GM21723 (cell line): ENCODE measurements at regions not wholly inside any gene's neighbourhood (a gene's known extent, or its start where the extent isn't known, plus 50 kb on each side); places are given as distances from the start of the nearest gene placed in this dataset.
"Not testable (repeated sequence)": the region's sequence is repeated elsewhere in the genome, so short reads cannot be mapped to it uniquely, and the experiment has no call there.

Experiments
- ATAC-seq: cut with Tn5 transposase; IDR thresholded peaks from one replicate; pipeline ENCODE4 v1.9.1; 2021; ENCODE audit warnings: mild to moderate bottlenecking, moderate library complexity; ENCODE audit not compliant: unreplicated experiment

- ATAC-seq = not testable (repeated sequence)
Observed at GRCh38 chr16:21514474-21514840, 84.9 kb upstream of the METTL9 start.

- ATAC-seq = not testable (repeated sequence)
Observed at GRCh38 chr16:21516705-21517040, 82.7 kb upstream of the METTL9 start.

DNA sequence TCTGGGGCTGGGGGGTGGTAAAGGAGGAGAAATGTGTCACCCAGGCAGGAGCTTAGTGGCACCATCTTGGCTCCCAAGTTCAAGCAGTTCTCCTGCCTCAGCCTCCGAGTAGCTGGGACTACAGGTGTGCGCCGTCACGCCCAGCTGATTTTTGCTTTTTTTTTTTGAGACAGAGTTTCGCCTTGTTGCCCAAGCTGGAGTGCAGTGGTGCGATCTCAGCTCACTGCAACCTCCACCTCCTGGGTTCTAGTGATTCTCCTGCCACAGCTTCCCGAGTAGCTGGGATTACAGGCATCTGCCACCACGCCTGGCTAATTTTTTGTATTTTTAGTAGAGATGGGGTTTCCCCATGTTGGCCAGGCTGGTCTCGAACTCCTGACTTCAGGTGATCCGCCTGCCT, 82.1 kb upstream of the METTL9 start:
- peak; percentile 22 for ATAC-seq

DNA sequence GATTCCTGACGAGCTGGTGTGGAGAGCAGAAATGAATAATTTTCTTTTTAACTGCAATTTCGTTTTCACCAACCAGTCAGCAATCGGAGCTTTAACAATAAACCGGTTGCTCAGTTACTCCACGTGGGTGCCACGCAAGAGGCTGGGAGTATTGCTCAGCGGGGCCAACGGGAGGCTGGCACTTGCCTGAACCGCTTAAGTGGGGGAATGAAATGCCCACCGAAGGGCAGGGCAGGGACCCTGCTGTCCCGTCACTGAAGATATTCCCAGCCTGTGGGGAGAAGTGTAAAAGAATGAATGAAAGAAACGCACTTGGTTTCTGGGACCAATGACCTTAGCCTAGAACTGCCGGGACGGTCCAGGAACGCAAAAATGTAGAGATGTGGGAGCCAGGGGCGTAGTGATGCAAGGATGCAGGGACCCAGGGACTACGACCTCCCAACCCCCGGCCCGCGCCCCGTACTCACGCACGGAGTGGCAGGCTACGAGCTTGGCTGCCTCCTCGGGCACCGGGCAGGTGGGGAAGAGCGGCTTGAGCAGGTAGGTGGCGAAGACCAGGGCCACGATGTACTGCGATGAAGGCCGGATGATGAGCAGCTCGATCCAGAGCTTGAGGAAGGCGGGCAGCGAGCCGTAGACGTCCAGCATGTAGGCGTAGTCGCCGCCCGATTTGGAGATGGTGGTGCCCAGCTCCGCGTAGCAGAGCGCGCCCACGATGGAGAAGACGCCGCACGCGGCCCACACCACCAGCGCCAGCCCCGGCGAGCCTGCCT, 79.8 kb upstream of the METTL9 start:
- ATAC-seq = not testable (repeated sequence)

- ATAC-seq = peak; percentile 53
Observed at GRCh38 chr16:21520134-21521047, 79.0 kb upstream of the METTL9 start.

- ATAC-seq = not testable (repeated sequence)
Observed at GRCh38 chr16:21521048-21521389, 78.4 kb upstream of the METTL9 start.

- not testable (repeated sequence) for ATAC-seq
Observed at GRCh38 chr16:21521390-21522143, 77.8 kb upstream of the METTL9 start.

GRCh38 chr16:21522846-21523245, 76.5 kb upstream of the METTL9 start:
- not testable (repeated sequence) for ATAC-seq

DNA sequence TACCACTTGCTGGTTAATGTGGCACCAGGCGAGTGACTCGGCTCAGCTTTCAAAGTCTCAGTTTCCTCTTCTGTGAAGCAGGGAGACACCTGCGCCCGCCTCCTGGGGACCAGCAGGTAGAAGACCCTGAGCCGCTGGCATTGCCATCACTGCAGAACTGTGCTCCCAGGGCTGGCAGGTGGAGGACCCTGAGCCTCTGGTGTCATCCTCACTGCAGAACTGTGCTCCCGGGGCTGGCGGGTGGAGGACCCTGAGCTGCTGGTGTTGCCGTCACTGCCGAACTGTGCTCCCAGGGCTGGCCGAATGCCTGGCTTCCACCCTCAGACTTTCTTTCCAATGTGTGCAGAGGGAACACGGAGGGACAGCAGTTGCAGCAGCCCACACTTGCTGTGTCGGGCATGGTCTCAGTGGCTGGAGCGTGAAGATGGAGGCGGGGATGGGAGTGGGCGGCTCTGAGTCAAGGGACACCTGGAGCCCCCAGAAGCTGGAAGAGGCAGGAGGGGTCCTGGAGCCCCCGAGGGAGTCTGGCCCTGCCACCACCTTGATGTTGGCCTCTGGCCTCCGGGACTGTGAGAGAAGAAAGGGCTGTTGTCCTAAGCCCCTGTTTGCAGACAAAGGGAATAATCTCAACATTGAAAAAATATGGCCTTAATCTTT, 75.8 kb upstream of the METTL9 start:
- no peak for ATAC-seq

- ATAC-seq = no peak
Observed at GRCh38 chr16:21524068-21524751, 75.2 kb upstream of the METTL9 start.

- not testable (repeated sequence) for ATAC-seq
Observed at GRCh38 chr16:21524752-21525028, 74.7 kb upstream of the METTL9 start.

- not testable (repeated sequence) for ATAC-seq
Observed at GRCh38 chr16:21525029-21525895, 74.1 kb upstream of the METTL9 start.

DNA sequence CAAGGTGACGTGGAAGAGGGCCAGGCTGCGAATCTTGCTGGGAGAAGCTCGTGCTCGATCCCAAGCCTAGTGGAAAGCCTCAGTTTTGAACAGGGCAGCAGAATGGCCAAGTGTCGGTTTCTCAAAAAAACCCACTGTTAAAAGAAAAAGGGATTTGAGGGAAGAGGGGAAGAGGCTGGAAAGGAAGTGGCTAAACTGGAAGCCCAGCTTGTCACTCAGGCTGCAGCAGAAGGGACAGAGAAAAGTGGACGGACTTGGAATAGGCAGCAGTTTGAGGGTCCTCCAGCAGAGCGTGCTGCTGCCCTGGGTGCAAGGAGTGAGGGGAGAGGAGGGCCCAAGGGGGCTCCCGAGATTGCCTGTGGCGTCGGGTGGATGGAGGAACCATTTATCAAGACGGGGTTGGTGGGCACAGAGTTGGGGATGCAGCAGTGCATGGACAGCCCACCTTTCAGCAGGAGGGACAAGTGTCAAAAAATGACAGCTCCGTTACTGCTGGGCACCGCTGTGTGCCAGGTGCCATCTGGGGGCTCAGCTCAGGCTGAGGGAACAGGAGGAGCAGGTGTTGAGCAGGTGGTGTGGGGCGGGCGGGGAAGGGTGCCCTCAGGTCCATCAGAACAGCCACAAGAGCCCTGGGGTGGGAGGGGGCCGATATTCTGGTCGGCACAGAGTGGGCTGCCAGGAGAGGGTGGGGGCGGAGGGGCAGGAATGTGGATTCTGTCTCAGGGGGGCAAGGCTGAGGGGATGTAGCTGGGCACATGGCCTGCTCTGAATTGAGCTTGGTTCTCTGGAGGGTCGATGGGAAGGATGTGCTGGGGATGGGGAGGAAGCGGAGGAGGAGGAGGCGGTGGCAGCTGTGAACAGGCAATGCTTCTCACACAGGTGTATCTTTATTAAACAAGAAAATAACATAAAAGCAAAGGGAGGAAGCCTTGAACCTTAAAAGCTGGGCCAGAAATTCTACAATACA, 73.1 kb upstream of the METTL9 start:
- not testable (repeated sequence) for ATAC-seq

- ATAC-seq = no peak
Observed at GRCh38 chr16:21526923-21527807, 72.2 kb upstream of the METTL9 start.

DNA sequence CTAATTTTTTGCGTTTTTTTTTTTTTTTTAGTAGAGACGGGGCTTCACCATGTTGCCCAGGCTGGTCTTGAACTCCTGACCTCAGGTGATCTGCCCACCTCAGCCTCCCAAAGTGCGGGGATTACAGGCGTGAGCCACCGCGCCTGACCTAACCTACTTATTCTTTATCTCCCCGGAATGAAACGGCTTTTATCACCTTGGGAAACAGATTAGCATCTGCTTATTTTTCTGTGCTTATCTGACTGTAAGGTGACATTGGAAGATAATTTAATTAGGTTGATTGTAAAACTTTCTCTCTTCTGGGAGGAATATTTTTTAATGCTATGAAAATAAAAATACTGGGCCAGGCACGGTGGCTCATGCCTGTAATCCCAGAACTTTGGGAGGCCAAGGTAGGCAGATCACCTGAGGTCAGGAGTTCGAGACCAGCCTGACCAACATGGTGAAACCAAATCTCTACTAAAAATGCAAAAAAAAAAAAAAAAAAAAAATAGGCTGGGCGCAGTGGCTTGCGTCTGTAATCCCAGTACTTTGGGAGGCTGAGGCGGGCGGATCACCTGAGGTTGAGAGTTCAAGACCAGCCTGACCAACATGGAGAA, 70.2 kb upstream of the METTL9 start:
- ATAC-seq = not testable (repeated sequence)

DNA sequence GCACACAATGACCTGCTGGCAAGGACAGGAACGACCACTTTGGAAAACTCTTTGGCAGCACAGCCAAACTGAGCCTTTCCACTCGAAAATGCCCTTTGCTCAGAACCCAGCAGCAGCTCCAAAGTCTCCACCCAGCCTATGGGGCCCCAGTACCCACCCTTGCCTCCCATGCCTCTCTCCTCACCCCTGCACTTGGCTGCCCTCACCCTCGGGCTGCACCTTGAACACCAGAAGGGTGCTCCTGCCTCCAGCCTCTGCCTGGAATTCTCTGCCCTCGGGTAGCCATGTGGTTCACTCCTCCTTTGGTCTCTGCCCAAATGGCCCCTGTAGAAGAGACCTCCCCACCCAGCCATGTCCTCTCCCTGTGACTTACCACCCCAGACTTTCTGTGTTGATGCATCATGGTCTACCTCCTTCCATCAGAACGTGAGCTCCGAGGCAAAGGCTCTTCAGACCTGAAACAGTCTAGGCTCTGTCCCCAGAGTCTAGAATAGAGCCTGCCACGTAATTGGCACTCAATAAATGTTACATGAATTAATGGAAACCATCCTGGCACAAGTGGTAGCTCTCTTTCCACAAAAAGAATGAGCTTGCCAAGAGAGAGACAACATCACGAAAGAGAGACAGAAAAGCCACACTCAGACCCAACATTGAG, 68.5 kb upstream of the METTL9 start:
- not testable (repeated sequence) for ATAC-seq
